CD4-positive, alpha-beta T cell (primary cell): ENCODE measurements at regions not wholly inside any gene's neighbourhood (a gene's known extent, or its start where the extent isn't known, plus 50 kb on each side); places are given as distances from the start of the nearest gene placed in this dataset.

ENCODE experiments used
- ATAC-seq: fragments of 200-7000 bp; cut with Tn5 transposase; one replicate; pipeline ENCODE4 v1.10.0; 2022; ENCODE audit warnings: mild to moderate bottlenecking; ENCODE audit not compliant: poor library complexity
- CTCF ChIA-PET: fragments of 350-600 bp; sonication (Branson Sonifier 250); formaldehyde crosslinking; loops from one replicate; lab custom pipeline; 2021; ENCODE audit warnings: antibody characterized with exemption, inconsistent platforms; lab: Charles Lee
- POLR2A ChIA-PET: fragments of 350-600 bp; sonication (Branson Sonifier 250); formaldehyde crosslinking; loops from one replicate; lab custom pipeline; 2021; ENCODE audit warnings: antibody characterized with exemption, inconsistent platforms; lab: Charles Lee
- DNase-seq, 14 experiments: peaks; one replicate each; pipeline ENCODE4 v3.0.0-alpha.2; 2013 to 2020; ENCODE audit warnings: mixed read lengths in 2 of 14
- H3K27ac ChIP-seq, 2 donors: one replicate each; pipeline versions ENCODE4 v1.5.1 to v1.7.0; 2013; ENCODE audit warnings: low read length in 2 of 2, low read depth in 1 of 2, mild to moderate bottlenecking in 1 of 2
- H3K27me3 ChIP-seq, 2 experiments: 1 replicate in 1 of 2; 2 replicates in 1 of 2; pipeline versions ENCODE4 v1.6.1 to v1.7.0; 2013; ENCODE audit warnings: low read length in 2 of 2, control low read depth in 1 of 2, mild to moderate bottlenecking in 1 of 2, moderate library complexity in 1 of 2; ENCODE audit not compliant: insufficient read depth in 2 of 2, control insufficient read depth in 1 of 2
- H3K36me3 ChIP-seq: one replicate; pipeline ENCODE4 v1.6.1; 2013; ENCODE audit warnings: low read length, control low read depth; ENCODE audit not compliant: insufficient read depth
- H3K4me1 ChIP-seq: one replicate; pipeline ENCODE4 v1.6.1; 2013; ENCODE audit warnings: low read length, control low read depth; ENCODE audit not compliant: insufficient read depth
- H3K4me3 ChIP-seq: one replicate; pipeline ENCODE4 v1.5.1; 2013; ENCODE audit warnings: mild to moderate bottlenecking, low read length, moderate library complexity
- H3K9me3 ChIP-seq, 2 experiments: 1 replicate in 1 of 2; 2 replicates in 1 of 2; pipeline versions ENCODE4 v1.6.1 to v1.7.0; 2013; ENCODE audit warnings: low read length in 2 of 2, mild to moderate bottlenecking in 2 of 2, control low read depth in 1 of 2, moderate library complexity in 1 of 2; ENCODE audit not compliant: control insufficient read depth in 1 of 2, insufficient read depth in 1 of 2
- H3K27ac Mint-ChIP-seq: one replicate; pipeline ENCODE4 v1.8.0; 2020; ENCODE audit warnings: mixed read lengths
- H3K27me3 Mint-ChIP-seq: one replicate; pipeline ENCODE4 v1.8.0; 2021; ENCODE audit warnings: mixed read lengths
- H3K36me3 Mint-ChIP-seq: one replicate; pipeline ENCODE4 v1.8.0; 2021; ENCODE audit warnings: low read depth, mixed read lengths
- H3K4me1 Mint-ChIP-seq: one replicate; pipeline ENCODE4 v1.8.0; 2021; ENCODE audit warnings: low read depth, mixed read lengths
- H3K4me3 Mint-ChIP-seq: one replicate; pipeline ENCODE4 v1.8.0; 2020; ENCODE audit warnings: mild to moderate bottlenecking, mixed read lengths
- H3K9me3 Mint-ChIP-seq: one replicate; pipeline ENCODE4 v1.8.0; 2020; ENCODE audit warnings: mixed read lengths
- intact Hi-C, 2 experiments: fragments of 100-400 bp; cut with DNase I in 1 of 2; cut with micrococcal nuclease in 1 of 2; formaldehyde crosslinking; loops; one replicate each; pipeline versions ENCODE4 v1.15.1 to v1.9.0; 2023 to 2025; cut with DNase I, micrococcal nuclease
- TF ChIP-seq, protein P1 (sequence below): fragments of 200-600 bp; IDR thresholded peaks from one replicate; pipeline ENCODE4 v1.8.0; 2022; ENCODE audit warnings: antibody characterized with exemption, mild to moderate bottlenecking

GRCh38 chr12:127236491-127236890 lies 1030.5 kb upstream of the TMEM132C start:
- Histone ChIP-seq H3K9me3 (peaks cover 0 to 6% of the 10 kb centered on the region in 2 experiments), H3K4me1 (no peaks in the 10 kb centered on the region), H3K27me3 (no peaks in the 10 kb centered on the region), H3K27ac (no peak overlapping the region), H3K4me3 (no peak overlapping the region), H3K36me3 (no peaks in the 10 kb centered on the region)
- POLR2A ChIA-PET = no interaction called here
- no peak for DNase-seq
- H3K27me3 Mint-ChIP-seq = no peaks in the 10 kb centered on the region
- H3K36me3 Mint-ChIP-seq = no peaks in the 10 kb centered on the region
- ATAC-seq = no peak
- peaks cover 4% of the 10 kb centered on the region for H3K9me3 Mint-ChIP-seq
- CTCF ChIA-PET = no interaction called here
- no peaks in the 10 kb centered on the region for H3K4me1 Mint-ChIP-seq
- H3K4me3 Mint-ChIP-seq = no peak overlapping the region
- TF ChIP-seq, protein P1, sequence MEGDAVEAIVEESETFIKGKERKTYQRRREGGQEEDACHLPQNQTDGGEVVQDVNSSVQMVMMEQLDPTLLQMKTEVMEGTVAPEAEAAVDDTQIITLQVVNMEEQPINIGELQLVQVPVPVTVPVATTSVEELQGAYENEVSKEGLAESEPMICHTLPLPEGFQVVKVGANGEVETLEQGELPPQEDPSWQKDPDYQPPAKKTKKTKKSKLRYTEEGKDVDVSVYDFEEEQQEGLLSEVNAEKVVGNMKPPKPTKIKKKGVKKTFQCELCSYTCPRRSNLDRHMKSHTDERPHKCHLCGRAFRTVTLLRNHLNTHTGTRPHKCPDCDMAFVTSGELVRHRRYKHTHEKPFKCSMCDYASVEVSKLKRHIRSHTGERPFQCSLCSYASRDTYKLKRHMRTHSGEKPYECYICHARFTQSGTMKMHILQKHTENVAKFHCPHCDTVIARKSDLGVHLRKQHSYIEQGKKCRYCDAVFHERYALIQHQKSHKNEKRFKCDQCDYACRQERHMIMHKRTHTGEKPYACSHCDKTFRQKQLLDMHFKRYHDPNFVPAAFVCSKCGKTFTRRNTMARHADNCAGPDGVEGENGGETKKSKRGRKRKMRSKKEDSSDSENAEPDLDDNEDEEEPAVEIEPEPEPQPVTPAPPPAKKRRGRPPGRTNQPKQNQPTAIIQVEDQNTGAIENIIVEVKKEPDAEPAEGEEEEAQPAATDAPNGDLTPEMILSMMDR = no peak
- intact Hi-C loops = no loop called here
- H3K27ac Mint-ChIP-seq = no peak overlapping the region

DNA sequence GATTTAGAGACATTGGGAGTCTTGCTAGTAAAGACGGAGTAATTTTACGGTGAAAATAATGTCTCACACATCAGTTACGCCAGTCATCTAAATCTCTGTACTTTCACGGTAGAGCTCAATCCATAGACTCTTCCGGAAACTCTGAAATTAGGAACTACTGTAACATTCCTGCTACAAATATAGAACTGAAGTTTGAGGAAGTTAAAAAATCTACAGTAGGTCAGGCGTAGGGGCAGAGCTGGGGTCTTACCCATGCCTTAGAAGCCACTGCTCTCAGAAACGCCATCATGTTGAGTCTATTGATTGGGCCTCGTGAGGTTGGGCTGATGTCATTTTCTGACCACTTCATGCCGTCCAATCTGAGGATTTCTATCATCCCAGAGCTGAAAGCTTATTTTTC lies 1029.8 kb upstream of the TMEM132C start:
- no peaks in the 10 kb centered on the region for H3K36me3 Mint-ChIP-seq
- no peaks in the 10 kb centered on the region for H3K27me3 Mint-ChIP-seq
- Histone ChIP-seq H3K4me1 (no peaks in the 10 kb centered on the region), H3K9me3 (peaks cover 0 to 6% of the 10 kb centered on the region in 2 experiments), H3K27me3 (no peaks in the 10 kb centered on the region), H3K4me3 (no peak overlapping the region), H3K27ac (no peak overlapping the region), H3K36me3 (no peaks in the 10 kb centered on the region)
- intact Hi-C loops = no loop called here
- POLR2A ChIA-PET = no interaction called here
- no peak overlapping the region for H3K27ac Mint-ChIP-seq
- H3K9me3 Mint-ChIP-seq = peaks cover 4% of the 10 kb centered on the region
- ATAC-seq = no peak
- no peaks in the 10 kb centered on the region for H3K4me1 Mint-ChIP-seq
- DNase-seq = peak in 1 of 14 experiments; percentile 5
- CTCF ChIA-PET = no interaction called here
- TF ChIP-seq, protein P1 = no peak
- no peak overlapping the region for H3K4me3 Mint-ChIP-seq

- no peak overlapping the region for H3K4me3 Mint-ChIP-seq
- no peaks in the 10 kb centered on the region for H3K4me1 ChIP-seq
- peaks cover 2% of the 10 kb centered on the region for H3K9me3 Mint-ChIP-seq
- TF ChIP-seq, protein P1 = no peak
- no peaks in the 10 kb centered on the region for H3K27me3 ChIP-seq
- H3K36me3 ChIP-seq = no peaks in the 10 kb centered on the region
- CTCF ChIA-PET = no interaction called here
- intact Hi-C loops = no loop called here
- peaks cover 0 to 6% of the 10 kb centered on the region in 2 experiments for H3K9me3 ChIP-seq
- no peak overlapping the region for H3K27ac Mint-ChIP-seq
- H3K27ac ChIP-seq = no peak overlapping the region
- no peak for ATAC-seq
- no peaks in the 10 kb centered on the region for H3K27me3 Mint-ChIP-seq
- no peak overlapping the region for H3K4me3 ChIP-seq
- DNase-seq = peak in 2 of 14 experiments; percentile 19 to 20
- POLR2A ChIA-PET = no interaction called here
- H3K4me1 Mint-ChIP-seq = no peaks in the 10 kb centered on the region
- no peaks in the 10 kb centered on the region for H3K36me3 Mint-ChIP-seq
These were observed 1028.9 kb upstream of the TMEM132C start for GRCh38 chr12:127238107-127238506.
